NCI-H446 treated with DMSO at 0.1 percent for 48 hours (cell line): ENCODE measurements at regions not wholly inside any gene's neighbourhood (a gene's known extent, or its start where the extent isn't known, plus 50 kb on each side); places are given as distances from the start of the nearest gene placed in this dataset.

ENCODE experiments used
- DNase-seq: peaks from one replicate; lab custom pipeline; 2025; lab: John Stamatoyannopoulos, UW

GRCh38 chr9:86695910-86696424 is 251.3 kb downstream of the GAS1 start:
- DNase-seq: no peak

- DNase-seq: no peak
Measured at GRCh38 chr9:86690034-86690433, 257.3 kb downstream of the GAS1 start.

- DNase-seq: no peak
Measured at GRCh38 chr9:86687788-86688187, 259.5 kb downstream of the GAS1 start.

- no peak for DNase-seq
Measured at GRCh38 chr9:86685556-86685955, 261.8 kb downstream of the GAS1 start.

- peak; percentile 53 for DNase-seq
Measured at GRCh38 chr9:86684148-86684547, 263.2 kb downstream of the GAS1 start.

GRCh38 chr9:86682240-86682639 is 265.1 kb downstream of the GAS1 start:
- DNase-seq: no peak

- DNase-seq: no peak
Measured at GRCh38 chr9:86679909-86680308, 267.4 kb downstream of the GAS1 start.

GRCh38 chr9:86676396-86676795 is 270.9 kb downstream of the GAS1 start:
- no peak for DNase-seq

- no peak for DNase-seq
Measured at GRCh38 chr9:86675805-86676204, 271.5 kb downstream of the GAS1 start.

- no peak for DNase-seq
Measured at GRCh38 chr9:86674487-86674886, 272.8 kb downstream of the GAS1 start.

GRCh38 chr9:86672966-86673365 is 274.3 kb downstream of the GAS1 start:
- no peak for DNase-seq

- no peak for DNase-seq
Measured at GRCh38 chr9:86672301-86672700, 275.0 kb downstream of the GAS1 start.

GRCh38 chr9:86671018-86671417 is 276.3 kb downstream of the GAS1 start:
- no peak for DNase-seq

GRCh38 chr9:86670536-86670935 is 276.8 kb downstream of the GAS1 start:
- no peak for DNase-seq

GRCh38 chr9:86670076-86670475 is 277.2 kb downstream of the GAS1 start:
- no peak for DNase-seq

GRCh38 chr9:86669422-86669821 is 277.9 kb downstream of the GAS1 start:
- no peak for DNase-seq

- DNase-seq: no peak
Measured at GRCh38 chr9:86668488-86668887, 278.8 kb downstream of the GAS1 start.

GRCh38 chr9:86667307-86667706 is 280.0 kb downstream of the GAS1 start:
- no peak for DNase-seq

GRCh38 chr9:86665416-86665815 is 281.9 kb downstream of the GAS1 start:
- DNase-seq: no peak

- DNase-seq: no peak
Measured at GRCh38 chr9:86664603-86665002, 282.7 kb downstream of the GAS1 start.

GRCh38 chr9:86663905-86664304 is 283.4 kb downstream of the GAS1 start:
- DNase-seq: no peak

- no peak for DNase-seq
Measured at GRCh38 chr9:86662890-86663468, 284.3 kb downstream of the GAS1 start.

GRCh38 chr9:86660146-86660943 is 287.0 kb downstream of the GAS1 start:
- DNase-seq: no peak
